DMS53 (cell line): ENCODE measurements at regions not wholly inside any gene's neighbourhood (a gene's known extent, or its start where the extent isn't known, plus 50 kb on each side); places are given as distances from the start of the nearest gene placed in this dataset.

Source experiments
- DNase-seq: peaks from one replicate; lab custom pipeline; 2025; lab: John Stamatoyannopoulos, UW

- DNase-seq, result no peak
These were observed 61.8 kb upstream of the SFRP2 start for GRCh38 chr4:153850533-153851280.

DNA sequence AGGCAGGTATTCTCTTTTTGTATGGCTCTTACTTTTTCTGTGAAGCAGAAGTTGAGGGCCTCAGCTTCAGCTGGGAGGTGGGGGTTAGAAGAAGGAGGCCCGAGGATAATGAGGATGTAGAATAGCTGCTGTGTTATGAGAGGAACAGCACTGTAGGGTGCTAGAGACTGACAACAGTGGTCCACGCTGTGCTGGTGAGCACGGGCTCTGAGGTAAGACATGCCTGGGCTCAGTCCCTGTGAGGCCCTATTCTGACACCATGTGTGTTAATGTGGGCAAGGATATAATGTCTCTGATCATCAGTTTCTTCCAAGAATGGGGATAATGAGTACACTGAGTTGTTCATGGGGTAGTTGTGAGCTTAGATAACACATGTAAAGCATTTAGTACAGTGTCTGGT lies 55.3 kb upstream of the SFRP2 start:
- DNase-seq, result no peak
